Gastrocnemius medialis (tissue), 4 donors: ENCODE measurements at regions not wholly inside any gene's neighbourhood (a gene's known extent, or its start where the extent isn't known, plus 50 kb on each side); places are given as distances from the start of the nearest gene placed in this dataset.

ENCODE experiments used
- ATAC-seq, 2 donors: fragments of 150-250 bp; one replicate each; pipeline ENCODE4 v1.9.1; 2016
- DNase-seq, 2 donors: peaks; one replicate each; pipeline ENCODE4 v3.0.0-alpha.2; 2019
- H3K27ac ChIP-seq, 4 donors: fragments of 200-600 bp; sonication (generic); 1 replicate in 1 of 4; 2 replicates in 3 of 4; pipeline ENCODE4 v1.5.1; 2016 to 2018; ENCODE audit warnings: mild to moderate bottlenecking in 2 of 4, moderate library complexity in 1 of 4
- H3K27me3 ChIP-seq, 3 donors: fragments of 200-600 bp; sonication (generic) in 2 of 3; 1 replicate in 1 of 3; 2 replicates in 2 of 3; pipeline versions ENCODE4 v1.5.1 to v1.6.0; 2016 to 2019; ENCODE audit warnings: mild to moderate bottlenecking in 1 of 3, moderate library complexity in 1 of 3
- H3K36me3 ChIP-seq, 2 donors: fragments of 200-600 bp; sonication (generic) in 1 of 2; one replicate each; pipeline ENCODE4 v1.5.1; 2017 to 2018
- H3K4me1 ChIP-seq, 2 donors: fragments of 200-600 bp; sonication (generic) in 1 of 2; one replicate each; pipeline ENCODE4 v1.5.1; 2016 to 2017; ENCODE audit warnings: mild to moderate bottlenecking in 2 of 2
- H3K4me3 ChIP-seq, 4 donors: fragments of 200-600 bp; sonication (generic) in 3 of 4; 1 replicate in 1 of 4; 2 replicates in 3 of 4; pipeline ENCODE4 v1.5.1; 2016 to 2019; ENCODE audit warnings: mild to moderate bottlenecking in 2 of 4
- H3K9me3 ChIP-seq, 3 donors: fragments of 200-600 bp; sonication (generic) in 2 of 3; 1 replicate in 1 of 3; 2 replicates in 2 of 3; pipeline ENCODE4 v1.5.1; 2016 to 2019
- POLR2A ChIP-seq, 2 donors: fragments of 450-650 bp; IDR thresholded peaks; one replicate each; pipeline ENCODE4 v1.6.1; 2017; ENCODE audit warnings: antibody characterized with exemption in 2 of 2, mild to moderate bottlenecking in 2 of 2, moderate library complexity in 2 of 2
- in situ Hi-C, 4 donors: fragments of 200-750 bp; cut with MboI; loops; one replicate each; pipeline versions ENCODE4 v1.15.0 to v1.8.0; 2017; ENCODE audit warnings: low sequenced_read_pairs in 4 of 4
- intact Hi-C: fragments of 100-400 bp; cut with DNase I; formaldehyde crosslinking; loops from one replicate; pipeline ENCODE4 v1.15.1; 2023; ENCODE audit warnings: low total_unique reads
- TF ChIP-seq, protein P1 (sequence below), 5 experiments: fragments of 450-650 bp in 3 of 5; fragments of 200-600 bp in 2 of 5; sonication (generic) in 2 of 5; IDR thresholded peaks in 4 of 5; conservative IDR thresholded peaks in 1 of 5; 1 replicate in 4 of 5; 2 replicates in 1 of 5; pipeline ENCODE4 v1.5.1; 2016 to 2019; ENCODE audit warnings: antibody characterized with exemption in 5 of 5, mild to moderate bottlenecking in 3 of 5, moderate library complexity in 3 of 5

DNA sequence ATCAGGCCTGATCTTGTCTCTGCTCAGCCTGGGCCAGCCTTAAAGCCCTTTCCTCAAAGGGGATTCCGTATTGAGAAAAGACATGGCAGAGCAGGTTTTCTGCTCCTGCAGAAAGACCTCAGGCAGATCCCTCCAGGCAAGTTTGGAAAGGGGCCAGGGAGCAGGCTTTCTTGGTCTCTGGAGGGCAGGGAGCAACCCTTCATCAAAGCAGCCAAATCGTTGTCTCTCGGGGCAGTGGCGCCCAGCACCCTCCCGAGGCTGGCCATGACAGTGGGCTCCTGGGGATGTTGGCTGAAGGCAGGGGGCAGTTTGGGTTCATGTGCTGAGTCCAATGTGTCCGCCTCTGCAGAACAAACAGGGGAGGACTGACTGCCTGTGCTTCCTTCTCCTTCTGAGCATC, 168.4 kb upstream of the WSCD1 start:
- TF ChIP-seq, protein P1, sequence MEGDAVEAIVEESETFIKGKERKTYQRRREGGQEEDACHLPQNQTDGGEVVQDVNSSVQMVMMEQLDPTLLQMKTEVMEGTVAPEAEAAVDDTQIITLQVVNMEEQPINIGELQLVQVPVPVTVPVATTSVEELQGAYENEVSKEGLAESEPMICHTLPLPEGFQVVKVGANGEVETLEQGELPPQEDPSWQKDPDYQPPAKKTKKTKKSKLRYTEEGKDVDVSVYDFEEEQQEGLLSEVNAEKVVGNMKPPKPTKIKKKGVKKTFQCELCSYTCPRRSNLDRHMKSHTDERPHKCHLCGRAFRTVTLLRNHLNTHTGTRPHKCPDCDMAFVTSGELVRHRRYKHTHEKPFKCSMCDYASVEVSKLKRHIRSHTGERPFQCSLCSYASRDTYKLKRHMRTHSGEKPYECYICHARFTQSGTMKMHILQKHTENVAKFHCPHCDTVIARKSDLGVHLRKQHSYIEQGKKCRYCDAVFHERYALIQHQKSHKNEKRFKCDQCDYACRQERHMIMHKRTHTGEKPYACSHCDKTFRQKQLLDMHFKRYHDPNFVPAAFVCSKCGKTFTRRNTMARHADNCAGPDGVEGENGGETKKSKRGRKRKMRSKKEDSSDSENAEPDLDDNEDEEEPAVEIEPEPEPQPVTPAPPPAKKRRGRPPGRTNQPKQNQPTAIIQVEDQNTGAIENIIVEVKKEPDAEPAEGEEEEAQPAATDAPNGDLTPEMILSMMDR (IDR thresholded peaks at IDR 0.05 in 4 of 5, conservative IDR thresholded peaks at IDR 0.05 in 1 of 5) = no peak
- TF ChIP-seq POLR2A (IDR thresholded peaks at IDR 0.05) = no peak
- Histone ChIP-seq H3K27ac (no peak overlapping the region), H3K36me3 (no peaks in the 10 kb centered on the region), H3K4me3 (no peak overlapping the region), H3K27me3 (peaks cover 0 to 2% (median 0%) of the 10 kb centered on the region in 3 donors), H3K9me3 (no peaks in the 10 kb centered on the region), H3K4me1 (peaks cover 0 to 7% of the 10 kb centered on the region in 2 donors)
- intact Hi-C loops (no loop called here), in situ Hi-C loops (loop anchor here in 1 of 4 donors (25.0 kb wide), 1 partner anchor 89 kb away; no protein-coding TSS in a partner anchor)
- ATAC-seq = no peak
- DNase-seq = no peak

DNA sequence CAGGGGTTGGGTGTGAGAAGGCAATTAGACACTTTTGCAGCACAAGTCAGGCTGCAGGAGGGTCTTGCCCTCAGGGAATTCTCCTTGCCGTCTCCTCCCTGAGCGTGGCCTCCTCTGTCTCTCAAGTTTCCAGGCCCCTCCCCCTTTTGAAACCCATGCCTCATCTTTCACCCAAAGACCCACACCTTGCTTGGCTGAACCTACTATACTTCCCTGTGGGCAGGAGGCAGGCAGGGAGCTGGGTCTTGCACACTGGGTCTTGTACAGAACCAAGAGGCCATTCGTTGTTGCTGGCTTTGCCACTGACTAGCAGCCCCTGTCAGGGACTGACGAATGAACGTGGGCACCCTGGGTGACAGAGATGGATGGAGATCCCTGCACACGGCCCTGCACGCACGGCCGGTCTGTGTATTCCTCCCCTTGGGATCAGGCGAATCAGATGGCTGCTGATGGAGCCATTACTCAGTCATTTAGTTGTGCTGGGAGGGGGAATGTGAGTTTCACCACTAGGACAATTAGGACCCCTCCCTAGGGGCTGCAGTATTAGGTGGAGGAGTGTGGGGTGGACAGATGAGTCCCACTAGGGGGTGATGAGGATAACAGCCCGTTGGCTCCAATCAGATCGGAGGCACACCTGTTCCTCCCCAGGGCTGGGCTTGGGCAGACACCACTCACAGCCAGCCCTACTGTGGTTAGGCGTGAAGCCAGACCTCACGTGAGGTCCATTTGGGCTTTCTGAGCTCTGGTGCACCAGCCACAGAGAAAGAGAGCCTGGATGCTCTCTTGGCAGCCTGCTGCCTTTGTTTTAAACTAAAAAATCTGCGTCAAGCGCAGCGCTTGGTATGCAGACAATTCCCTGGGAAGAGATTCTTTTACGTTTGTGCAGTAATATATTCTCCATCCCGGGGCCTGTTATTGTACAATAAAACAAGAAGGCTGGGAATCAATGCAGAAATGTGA, 167.7 kb upstream of the WSCD1 start:
- no peak for DNase-seq
- Histone ChIP-seq H3K27me3 (peaks cover 0 to 2% (median 0%) of the 10 kb centered on the region in 3 donors), H3K27ac (no peak overlapping the region), H3K36me3 (no peaks in the 10 kb centered on the region), H3K9me3 (no peaks in the 10 kb centered on the region), H3K4me3 (no peak overlapping the region), H3K4me1 (peaks cover 0 to 7% of the 10 kb centered on the region in 2 donors)
- in situ Hi-C loops (loop anchor here in 1 of 4 donors (25.0 kb wide), 1 partner anchor 90 kb away; no protein-coding TSS in a partner anchor), intact Hi-C loops (no loop called here)
- TF ChIP-seq, protein P1 (IDR thresholded peaks at IDR 0.05 in 4 of 5, conservative IDR thresholded peaks at IDR 0.05 in 1 of 5) = no peak
- no peak for TF ChIP-seq POLR2A (IDR thresholded peaks at IDR 0.05)
- no peak for ATAC-seq

DNA sequence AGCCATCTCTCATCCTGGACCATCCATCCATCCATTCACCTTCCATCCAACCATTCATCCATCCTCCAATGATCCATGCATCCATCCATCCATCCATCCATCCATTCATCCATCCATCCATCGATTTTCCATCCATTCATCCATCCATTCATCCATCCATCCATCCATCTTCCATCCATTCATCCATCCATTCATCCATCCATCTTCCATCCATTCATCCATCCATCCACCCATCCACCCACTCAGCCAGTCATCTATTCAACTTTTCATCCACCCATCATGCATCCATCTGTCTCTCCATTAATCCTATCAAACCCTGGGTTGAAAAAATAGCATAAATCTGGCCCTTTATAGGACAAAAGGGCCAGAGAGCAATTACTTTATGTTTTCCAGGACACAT, 158.3 kb upstream of the WSCD1 start:
- in situ Hi-C loops = loop anchor here in 1 of 4 donors (25.0 kb wide), 1 partner anchor 100 kb away; no protein-coding TSS in a partner anchor
- no peak overlapping the region for H3K27ac ChIP-seq
- DNase-seq = no peak
- intact Hi-C loops = no loop called here
- no peak for ATAC-seq
- no peaks in the 10 kb centered on the region for H3K4me1 ChIP-seq
- no peak overlapping the region for H3K4me3 ChIP-seq
- no peaks in the 10 kb centered on the region for H3K27me3 ChIP-seq
- no peaks in the 10 kb centered on the region for H3K36me3 ChIP-seq
- no peak for TF ChIP-seq POLR2A (IDR thresholded peaks at IDR 0.05)
- TF ChIP-seq, protein P1 (IDR thresholded peaks at IDR 0.05 in 4 of 5, conservative IDR thresholded peaks at IDR 0.05 in 1 of 5) = no peak
- no peaks in the 10 kb centered on the region for H3K9me3 ChIP-seq

DNA sequence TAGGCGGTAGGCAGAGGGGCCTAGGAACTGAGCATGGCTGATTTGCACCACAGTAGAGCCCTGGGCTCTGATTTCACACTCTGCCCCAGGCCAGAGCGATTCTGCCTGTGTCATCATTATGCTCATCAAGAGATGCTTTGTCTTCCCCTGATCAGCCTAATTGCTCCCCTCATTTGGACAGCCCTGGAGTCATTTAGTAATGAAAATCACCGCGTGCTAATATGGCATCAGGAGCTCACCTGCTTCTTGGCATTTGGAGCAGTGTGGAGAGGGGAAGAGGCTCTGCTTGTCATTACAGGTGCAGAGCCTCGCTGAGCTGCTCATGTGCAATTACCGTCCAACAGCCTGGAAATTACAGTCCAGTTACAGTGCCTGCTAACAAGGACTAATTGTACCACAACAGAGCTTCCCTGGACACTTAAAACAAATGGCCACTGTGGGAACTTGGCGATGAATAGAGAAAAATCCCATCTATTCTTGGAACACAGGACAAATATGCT, 157.1 kb upstream of the WSCD1 start:
- intact Hi-C loops = no loop called here
- in situ Hi-C loops = loop anchor here in 1 of 4 donors (25.0 kb wide), 1 partner anchor 101 kb away; no protein-coding TSS in a partner anchor
- TF ChIP-seq POLR2A (IDR thresholded peaks at IDR 0.05) = no peak
- TF ChIP-seq, protein P1 (IDR thresholded peaks at IDR 0.05 in 4 of 5, conservative IDR thresholded peaks at IDR 0.05 in 1 of 5) = no peak
- H3K27me3 ChIP-seq = no peaks in the 10 kb centered on the region
- ATAC-seq (no peak), DNase-seq (no peak)
- no peak overlapping the region for H3K27ac ChIP-seq
- no peak overlapping the region for H3K4me3 ChIP-seq
- no peaks in the 10 kb centered on the region for H3K36me3 ChIP-seq
- no peaks in the 10 kb centered on the region for H3K9me3 ChIP-seq
- H3K4me1 ChIP-seq = no peaks in the 10 kb centered on the region
